ENCODE measurements at regions not wholly inside any gene's neighbourhood (a gene's known extent, or its start where the extent isn't known, plus 50 kb on each side); places are given as distances from the start of the nearest gene placed in this dataset.

- no peak for DNase-seq (ENCODE audit: low read depth in 2 of 3, low spot score in 2 of 3)
Observed at GRCh38 chr15:98583771-98584430, 64.4 kb upstream of the IGF1R start.

DNA sequence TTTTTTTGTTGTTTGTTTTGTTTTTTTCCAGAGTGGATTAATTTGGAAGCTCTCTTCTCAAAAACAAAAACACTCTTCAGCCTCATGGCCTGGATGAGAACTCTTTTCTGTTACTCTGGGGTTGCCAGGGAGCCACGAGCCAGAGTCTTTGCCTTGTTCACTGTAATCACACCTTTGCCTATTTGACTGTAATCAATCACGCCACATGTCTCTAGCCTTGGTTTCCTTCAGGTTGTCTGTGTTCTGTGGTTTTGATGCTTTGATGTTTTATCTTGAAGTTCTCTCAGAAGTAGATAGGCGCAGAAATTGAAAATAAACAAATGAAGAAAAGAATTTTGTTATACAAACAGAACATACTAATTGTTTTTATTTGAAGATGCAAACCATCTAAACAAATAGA, 62.3 kb upstream of the IGF1R start:
- DNase-seq (ENCODE audit: low read depth in 2 of 3, low spot score in 2 of 3): no peak

GRCh38 chr15:98592136-98592535, 56.2 kb upstream of the IGF1R start:
- DNase-seq (ENCODE audit: low read depth in 2 of 3, low spot score in 2 of 3): no peak

GRCh38 chr15:98596131-98596530, 52.2 kb upstream of the IGF1R start:
- DNase-seq (ENCODE audit: low read depth in 2 of 3, low spot score in 2 of 3): no peak

GRCh38 chr15:98596885-98597392, 51.4 kb upstream of the IGF1R start:
- DNase-seq (ENCODE audit: low read depth in 2 of 3, low spot score in 2 of 3): no peak

- no peak for DNase-seq (ENCODE audit: low read depth in 2 of 3, low spot score in 2 of 3)
Observed at GRCh38 chr15:98597666-98598065, 50.7 kb upstream of the IGF1R start.

Data from activated CD8-positive, alpha-beta memory T cell treated with anti-CD3 and anti-CD28 coated beads for 48 hours (primary cell).